ENCODE measurements at regions not wholly inside any gene's neighbourhood (a gene's known extent, or its start where the extent isn't known, plus 50 kb on each side); places are given as distances from the start of the nearest gene placed in this dataset.
"Not testable (repeated sequence)": the region's sequence is repeated elsewhere in the genome, so short reads cannot be mapped to it uniquely, and the experiment has no call there.

DNA sequence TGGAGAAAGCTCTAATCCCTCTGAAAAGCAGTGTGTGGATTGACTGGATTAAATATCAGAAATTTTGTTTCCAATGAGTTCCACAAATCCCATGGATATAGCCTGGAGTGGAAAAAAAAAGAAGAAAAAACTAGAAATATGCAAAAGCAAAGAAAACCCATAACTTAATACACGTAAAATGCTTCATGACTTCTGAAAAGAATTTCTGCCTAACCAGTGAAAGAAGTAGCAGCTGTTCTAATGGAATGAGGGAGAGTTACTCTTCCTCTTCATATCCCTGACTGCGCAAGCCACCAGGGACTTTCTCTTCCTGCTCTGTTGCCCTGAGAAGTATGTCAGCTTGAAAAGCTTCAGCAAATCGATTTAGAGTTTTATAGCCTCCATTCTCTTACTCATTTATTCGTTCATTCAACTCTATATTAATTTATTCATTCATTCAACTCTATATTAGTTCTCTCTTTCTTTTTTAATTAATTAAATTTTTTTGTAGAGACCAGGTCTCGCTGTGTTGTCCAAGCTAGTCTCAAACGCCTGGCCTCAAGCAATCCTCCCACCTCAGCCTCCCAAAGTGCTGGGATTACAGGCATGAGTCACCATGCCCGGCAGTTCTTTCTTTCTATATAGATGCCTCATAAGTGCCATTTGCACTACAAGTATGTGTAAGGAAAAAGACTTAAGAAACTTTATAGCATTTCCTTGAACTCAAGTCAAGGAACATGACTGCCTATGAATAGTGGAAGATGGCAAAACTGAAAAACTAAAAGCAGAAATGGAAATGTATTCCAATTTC lies 447.3 kb upstream of the NRP1 start:
- no peak for DNase-seq (ENCODE audit: low read depth)

DNA sequence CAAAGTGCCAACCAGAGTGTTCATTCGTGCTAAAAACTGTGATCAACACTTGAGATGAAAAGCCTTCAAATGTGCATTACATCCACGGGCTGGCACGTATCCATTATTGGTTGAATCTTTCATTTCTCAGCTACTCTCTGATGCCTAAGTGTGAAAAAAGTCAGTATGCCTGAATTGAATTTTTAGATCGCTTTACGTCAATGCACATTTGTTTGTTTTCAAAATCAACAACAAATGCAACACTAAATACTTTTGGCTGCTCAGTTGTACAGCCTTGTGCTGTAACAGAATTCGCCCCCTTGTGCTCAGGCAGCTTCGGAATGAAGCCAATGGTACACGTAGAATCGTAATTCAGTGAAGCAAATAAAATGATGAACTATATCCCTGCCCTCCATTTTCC lies 446.5 kb upstream of the NRP1 start:
- DNase-seq (ENCODE audit: low read depth): no peak

DNA sequence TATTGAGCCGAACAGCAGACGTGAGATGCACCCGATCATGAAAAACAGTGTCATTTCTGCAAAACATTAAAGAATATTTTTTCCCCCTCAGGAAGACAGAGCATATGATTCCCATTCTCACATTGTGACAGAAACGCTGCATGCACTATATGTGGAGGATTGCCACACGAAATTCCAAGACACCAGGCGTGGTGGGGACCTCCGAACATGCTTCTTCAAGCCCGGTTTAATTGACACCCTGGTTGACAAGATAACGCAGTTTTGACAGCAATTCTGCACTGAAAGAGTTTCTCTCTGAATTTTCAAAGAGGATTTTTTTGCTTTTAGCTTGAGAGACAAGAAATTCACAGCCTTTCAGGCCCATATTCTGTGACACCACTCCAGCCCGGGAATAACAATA lies 442.8 kb upstream of the NRP1 start:
- no peak for DNase-seq (ENCODE audit: low read depth)

DNA sequence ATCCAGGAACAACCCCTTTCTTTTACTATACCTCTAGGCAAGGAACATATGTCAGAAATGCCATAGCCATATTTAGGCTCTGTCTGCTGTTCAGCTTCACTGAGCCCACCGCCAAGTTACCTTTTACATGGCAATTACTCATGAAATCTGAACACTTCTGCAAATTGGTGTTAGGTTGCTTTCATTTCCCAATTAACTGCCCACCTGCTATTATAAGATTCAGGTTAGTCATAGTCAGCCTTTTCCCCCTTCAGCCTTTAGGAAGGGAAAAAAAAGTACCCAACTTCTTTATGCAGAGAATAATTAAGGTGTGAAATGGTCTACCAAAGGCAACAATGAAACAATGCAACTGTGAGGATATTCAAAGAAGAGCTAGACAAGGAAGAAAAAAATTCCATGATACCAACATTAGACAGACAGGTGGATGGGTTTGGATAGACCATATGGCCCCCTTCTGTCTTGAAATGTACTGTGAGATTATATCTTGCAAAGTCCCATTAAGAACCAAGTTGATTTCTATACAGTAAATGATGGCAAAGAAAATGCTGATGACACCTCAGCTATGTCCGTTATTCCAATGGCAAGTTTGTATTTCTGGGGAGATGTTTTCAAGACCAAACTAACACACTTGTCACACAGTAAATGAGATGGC lies 442.1 kb upstream of the NRP1 start:
- DNase-seq (ENCODE audit: low read depth): no peak

DNA sequence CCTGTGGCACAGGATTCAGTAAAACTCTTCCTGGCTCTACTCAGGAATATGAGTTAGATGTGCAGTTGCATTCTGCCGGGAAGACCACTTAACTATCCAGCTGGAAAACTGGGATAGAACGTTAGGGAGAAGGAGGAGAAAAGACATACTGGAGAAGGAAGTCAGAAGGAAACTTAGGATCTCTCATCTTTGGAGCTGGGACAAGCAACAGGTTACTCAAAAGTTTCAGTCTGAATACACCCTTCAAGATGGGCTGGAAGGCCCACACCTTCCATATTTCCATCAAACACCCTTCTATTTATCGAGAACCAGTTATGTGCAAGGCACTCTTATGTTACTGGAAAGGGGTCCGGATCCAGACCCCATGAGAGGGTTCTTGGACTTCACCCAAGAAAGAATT lies 440.4 kb upstream of the NRP1 start:
- DNase-seq (ENCODE audit: low read depth): no peak

DNA sequence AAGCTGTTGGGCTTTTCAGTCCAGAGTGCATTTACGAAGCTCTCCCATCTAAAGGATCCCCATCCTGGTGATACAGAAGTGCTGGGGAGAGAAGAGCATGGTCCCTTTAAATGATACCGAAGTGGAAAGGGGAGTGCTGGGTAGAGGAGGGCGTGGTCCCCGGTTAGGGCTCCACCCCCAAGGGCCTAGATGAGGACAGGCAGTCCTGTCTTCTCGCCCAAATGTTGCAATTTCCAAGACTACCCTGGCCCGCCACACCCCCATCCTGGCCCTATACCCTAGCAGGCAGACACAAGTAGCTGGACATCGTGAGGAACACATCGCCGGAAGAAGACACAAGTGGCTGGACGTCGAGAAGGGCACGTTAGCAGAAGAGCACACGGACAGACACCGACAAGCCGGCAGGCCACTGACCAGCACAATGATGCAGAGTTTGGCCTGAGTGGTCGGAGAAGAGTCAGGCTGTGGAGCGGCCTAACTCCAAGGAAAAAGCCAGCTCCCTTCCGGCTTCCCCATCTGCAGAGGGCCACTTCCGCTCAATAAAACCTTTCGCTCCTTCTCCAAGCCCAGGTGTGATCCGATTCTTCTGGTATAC lies 439.5 kb upstream of the NRP1 start:
- no peak for DNase-seq (ENCODE audit: low read depth)

DNA sequence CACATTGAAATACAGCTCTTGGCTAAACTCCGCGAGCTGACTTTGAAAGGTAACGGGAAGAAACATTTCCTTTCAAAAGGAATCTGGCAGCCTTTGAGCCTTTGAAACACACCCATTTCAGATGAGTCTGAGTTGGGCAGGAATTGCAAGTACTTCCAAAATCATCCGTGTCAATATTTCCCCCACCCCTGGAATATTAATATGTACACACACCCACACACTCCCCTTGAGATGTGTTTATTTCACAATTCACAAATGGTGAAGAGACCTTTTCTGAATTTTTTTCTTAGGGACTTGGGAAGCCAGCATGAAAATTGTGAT lies 438.7 kb upstream of the NRP1 start:
- DNase-seq (ENCODE audit: low read depth): no peak

DNA sequence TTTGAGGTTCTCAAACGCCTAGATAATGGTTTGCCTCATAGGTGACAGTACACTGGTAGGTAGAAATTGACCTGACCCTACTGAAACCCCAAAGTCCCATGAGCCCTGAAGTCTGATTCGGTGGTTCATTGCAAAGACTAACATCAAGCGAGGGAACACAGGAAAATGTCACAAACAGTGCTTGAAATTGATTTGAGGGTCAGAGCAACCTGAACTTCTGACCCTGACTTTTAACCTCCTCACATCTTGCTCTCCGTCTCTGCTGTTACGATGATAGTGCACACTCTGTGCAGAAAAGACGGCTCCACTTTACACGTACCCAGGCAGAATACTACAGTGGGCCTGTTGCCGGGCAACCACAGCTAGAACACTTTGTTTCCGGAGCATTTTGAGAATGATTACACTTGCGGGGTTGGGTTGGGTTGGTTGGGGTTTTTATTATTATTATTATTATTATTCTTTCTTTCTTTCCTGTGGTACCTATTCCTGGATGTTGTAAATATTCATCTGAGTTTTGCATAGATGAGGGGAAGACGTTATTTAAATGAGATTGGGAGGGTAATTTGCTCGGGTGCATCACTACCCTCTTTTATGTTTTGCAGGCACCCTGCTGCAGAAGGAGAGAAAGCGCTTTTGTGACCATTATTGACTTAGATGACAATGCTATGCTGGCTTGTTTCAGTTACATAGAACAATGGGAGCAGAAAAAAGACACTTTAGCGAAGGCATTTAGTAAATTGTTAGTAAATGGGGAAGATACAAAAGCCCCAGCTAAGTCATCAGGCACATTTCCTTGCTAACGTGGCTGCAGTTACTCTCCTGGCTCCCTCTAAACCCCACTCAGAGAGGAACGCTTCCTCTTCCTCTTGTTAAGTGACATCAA lies 438.1 kb upstream of the NRP1 start:
- DNase-seq (ENCODE audit: low read depth): no peak

DNA sequence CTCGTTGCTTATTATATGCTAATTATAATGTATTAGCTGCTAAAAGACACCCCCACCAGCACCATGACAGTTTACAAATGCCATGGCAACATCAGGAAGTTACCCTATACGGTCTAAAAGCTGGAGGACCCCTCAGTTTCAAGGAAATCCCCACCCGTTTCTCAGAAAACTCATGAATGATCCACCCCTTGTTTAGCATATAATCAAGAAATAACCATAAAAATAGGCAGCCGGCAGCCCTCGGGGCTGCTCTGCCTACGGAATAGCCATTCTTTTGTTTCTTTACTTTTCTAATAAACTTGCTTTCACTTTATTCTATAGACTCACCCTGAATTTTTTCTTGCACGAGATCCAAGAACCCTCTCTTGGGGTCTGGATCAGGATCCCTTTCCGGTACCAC lies 437.4 kb upstream of the NRP1 start:
- DNase-seq (ENCODE audit: low read depth): not testable (repeated sequence)

DNA sequence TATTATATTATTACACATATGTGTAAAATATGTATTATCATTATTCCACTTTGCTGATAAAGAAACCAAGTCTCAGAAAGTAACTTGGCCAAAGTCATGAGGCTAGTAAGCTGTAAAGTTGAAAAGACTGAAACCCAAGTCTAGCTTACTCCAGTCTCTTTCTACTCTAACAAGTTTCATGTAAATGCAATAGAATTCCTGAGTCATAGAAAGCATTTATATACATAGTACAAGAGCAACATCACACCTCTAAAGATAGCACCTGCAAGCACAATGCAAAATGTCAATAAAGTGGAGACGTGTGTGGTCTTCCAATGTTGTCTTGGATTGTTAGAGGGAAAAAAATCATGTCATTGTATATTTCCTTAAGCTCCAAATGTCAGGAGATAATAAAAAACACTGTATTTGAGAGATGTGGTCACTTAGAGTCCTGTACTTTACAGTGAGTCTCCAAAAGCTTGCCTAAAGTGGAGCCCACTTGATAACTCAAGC lies 430.3 kb upstream of the NRP1 start:
- no peak for DNase-seq (ENCODE audit: low read depth)

DNA sequence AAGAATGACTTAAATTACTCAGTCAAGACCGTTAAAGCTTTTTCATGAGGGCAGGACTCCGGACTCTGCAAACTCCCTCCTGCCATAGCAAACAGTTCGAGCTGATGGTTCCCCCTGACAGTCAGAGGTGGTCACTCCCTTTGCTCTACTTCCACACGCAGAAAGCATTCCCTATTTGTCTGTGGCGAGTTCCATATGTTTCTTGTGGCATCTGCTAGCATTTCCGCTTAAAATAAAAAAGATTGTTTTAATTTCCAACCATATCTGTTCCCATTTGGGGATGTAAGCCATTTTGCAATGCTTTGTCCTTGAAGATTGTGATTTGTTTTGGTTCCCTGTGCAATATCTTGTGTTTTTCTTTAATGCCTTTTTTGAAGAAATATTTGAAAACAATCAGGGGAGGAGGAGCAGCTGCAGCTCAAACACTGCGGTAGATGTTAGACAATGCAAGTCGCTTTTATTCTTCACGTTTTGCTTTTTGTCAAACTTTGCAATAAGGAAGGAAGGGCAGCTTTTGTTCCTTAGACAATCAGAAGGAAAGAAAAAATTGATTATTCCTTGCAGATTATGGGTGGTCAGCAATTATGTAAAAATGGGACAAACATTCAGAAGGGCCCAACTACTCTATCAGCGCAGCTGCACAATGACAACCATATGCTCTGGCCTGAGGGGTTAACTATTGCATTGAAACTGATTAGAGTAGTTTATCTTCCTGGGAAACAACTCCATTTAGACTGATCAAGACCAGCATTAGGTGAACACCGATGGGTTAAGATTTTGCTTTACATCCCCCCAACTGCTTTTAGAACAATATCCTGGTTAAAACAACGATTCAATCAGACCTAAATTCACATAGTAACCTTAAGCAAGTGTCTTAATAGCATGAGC lies 425.8 kb upstream of the NRP1 start:
- DNase-seq (ENCODE audit: low read depth): no peak

DNA sequence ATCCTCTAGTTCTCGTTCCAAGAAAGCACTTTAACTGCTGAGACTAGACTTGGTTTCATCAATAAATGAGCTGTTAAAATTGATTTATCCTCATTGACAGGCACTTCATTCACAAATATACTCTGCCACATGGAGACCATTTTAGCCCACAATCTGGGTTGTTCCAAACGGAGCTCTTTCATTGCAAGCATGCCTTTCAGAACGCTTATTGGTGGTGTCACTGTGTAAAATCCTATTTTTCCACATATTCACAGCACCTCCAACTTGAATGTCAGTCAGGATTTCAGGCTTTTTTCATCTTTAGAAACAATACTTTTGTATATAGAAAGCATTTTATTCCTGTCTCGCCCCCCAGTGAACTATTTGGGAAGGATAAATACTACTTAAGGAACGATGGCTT lies 424.7 kb upstream of the NRP1 start:
- no peak for DNase-seq (ENCODE audit: low read depth)

DNA sequence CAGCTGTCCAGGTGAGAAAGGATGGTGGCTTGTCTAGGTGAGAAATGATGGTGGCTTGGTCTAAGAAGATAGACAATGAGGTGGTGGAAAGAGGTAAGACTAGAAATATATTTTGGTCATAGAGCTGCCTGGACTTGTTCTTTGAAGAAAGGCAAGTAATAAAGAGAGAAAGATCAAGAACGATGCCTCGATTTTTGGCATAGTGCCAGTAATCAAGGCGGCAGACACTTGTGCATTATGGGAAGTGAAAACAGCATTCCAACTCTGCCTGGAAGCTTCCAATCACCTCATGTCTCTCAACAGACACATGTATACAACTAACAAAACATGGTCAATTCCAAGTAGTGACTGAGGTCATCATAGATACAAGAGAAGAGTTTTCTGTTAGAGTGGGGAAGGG lies 423.8 kb upstream of the NRP1 start:
- no peak for DNase-seq (ENCODE audit: low read depth)

DNA sequence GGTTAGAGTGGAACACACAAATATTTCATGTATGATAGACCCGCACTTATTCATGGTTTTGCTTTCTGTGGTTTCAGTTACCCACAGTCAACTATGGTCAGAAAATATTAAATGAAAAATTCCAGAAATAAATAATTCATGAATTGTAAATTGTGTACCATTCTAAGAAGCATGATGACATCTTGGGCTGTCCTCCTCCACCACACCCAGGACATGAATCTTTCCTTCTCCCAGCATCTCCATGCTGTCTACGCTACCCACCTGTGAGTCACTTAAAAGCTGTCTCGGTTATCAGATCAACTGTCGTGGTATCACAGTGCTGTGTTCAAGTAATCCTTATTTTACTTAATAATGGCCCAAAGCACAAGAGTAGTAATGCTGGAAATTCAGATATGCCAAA lies 419.6 kb upstream of the NRP1 start:
- DNase-seq (ENCODE audit: low read depth): no peak

DNA sequence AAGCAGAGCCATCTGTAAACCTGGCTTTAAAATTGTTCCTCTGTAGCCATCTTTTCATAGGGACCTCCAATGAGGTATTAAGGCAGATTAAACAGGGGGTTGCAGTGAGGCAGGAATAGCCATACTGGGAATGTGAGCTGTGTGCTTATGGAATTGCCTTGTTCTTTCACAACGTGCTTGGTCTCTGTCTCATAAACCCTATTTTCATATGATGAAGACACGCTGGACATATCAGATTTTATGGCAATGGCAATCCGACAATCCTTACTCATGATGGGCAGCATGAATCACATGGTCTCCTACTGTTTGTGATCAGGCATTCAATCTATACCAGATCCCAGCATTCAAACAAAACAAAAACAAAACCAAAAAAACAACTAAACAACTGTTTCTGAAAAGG lies 418.9 kb upstream of the NRP1 start:
- no peak for DNase-seq (ENCODE audit: low read depth)

DNA sequence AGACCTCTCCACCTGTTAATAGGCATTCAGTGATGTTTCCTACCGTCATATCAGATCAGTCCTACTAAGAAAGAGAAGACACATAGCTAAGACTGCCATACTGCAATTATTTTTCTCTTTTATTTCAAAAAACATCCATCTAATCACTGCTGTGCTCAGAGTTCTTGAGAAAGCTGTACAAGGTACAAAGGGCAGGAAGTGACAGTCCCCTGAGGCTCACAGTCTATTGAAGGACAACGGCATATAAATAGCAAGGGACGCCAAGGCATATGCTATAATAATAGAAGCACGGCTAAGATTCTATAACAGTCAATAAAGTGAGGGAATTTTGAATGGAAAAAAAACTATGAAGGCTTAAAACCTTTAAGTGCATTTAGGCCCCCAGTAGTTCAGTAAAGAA lies 415.3 kb upstream of the NRP1 start:
- DNase-seq (ENCODE audit: low read depth): no peak

DNA sequence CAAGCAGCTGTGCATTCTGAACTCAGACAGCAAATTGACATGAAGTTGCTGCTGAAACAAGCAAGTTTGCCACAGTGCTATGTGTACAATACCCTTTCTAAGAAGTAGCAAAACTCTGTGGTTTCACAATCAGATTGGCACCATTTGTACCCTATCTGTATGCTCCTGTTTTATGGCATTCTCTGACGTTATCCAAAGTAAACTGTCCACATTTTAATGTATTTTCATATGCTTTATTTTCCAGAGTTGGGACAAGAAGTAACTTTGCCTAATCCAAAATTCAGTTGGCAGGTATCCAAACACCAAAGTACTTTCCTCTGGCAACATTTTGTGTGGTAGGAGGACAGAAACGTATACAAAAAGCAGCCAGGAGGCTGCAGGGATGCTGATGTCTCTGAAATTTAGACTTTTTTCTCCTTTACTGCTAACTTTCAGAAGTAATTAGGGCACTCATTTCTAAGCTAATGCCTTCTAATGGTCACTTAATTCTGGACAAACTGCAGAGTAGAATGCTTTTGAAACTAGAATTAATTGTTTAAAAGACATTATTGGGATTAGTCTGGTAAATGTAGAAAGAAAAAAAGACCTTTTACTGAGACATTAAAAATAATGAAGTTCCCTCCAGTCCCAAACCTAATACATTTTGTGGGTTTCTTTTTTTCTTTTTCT lies 414.7 kb upstream of the NRP1 start:
- DNase-seq (ENCODE audit: low read depth): no peak

DNA sequence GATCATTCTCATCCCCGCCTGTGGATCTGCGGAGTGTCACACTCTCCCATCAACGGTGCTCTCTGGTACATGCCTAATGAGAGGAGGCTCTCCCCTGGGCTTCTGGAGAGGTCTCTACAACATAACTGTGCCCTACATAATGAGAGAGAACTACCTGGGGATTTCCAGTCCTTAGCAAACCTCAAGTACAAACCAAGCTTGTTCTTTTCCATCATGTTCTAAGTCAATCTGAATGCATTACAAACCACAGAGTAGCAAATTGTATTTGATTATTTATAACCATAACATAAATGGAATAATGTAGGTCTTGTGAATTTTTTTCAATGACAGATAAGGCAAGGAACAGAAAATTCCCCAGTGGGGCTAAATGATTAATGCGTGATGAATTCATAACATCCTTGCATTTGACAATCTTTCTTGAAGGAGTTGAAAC lies 412.4 kb upstream of the NRP1 start:
- DNase-seq (ENCODE audit: low read depth): no peak

DNA sequence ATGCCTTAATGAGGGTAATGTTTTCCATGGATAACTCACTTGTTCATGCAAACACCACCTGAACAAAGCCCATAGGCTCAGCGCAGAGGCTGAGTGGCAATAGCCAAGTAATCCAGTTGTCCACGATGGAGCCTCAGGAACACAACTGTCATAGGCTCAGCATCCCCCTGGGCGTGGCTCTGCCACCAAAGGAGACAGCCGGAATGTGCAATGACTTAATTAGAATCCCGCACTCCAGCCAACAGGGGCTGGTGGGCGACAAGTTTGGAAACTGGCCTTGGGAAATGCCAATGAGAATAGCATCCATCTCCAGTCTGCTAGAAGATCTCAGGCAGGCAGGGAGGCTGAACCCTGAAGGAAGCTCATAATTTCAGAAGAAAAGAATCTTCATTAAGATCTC lies 411.7 kb upstream of the NRP1 start:
- no peak for DNase-seq (ENCODE audit: low read depth)

DNA sequence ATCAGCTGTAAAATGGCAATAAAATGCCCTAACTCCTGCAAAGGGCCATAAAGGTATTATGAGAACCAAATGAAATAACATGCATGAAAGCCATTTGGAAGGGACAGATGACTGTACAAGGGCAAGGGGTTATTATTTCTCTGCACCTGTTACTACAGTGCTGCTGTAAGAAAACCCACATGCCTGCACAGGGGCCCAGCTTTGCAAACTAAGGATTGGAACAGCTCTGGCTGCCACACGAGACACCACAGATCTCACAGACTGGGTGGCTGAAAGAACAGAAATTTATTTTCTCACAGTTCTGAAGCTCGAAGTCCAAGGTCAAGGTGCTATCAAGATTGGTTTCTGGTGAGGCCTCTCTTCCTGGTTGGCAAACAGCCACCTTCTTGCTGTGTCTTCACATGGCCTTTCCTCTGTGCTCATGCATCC lies 409.0 kb upstream of the NRP1 start:
- DNase-seq (ENCODE audit: low read depth): no peak

DNA sequence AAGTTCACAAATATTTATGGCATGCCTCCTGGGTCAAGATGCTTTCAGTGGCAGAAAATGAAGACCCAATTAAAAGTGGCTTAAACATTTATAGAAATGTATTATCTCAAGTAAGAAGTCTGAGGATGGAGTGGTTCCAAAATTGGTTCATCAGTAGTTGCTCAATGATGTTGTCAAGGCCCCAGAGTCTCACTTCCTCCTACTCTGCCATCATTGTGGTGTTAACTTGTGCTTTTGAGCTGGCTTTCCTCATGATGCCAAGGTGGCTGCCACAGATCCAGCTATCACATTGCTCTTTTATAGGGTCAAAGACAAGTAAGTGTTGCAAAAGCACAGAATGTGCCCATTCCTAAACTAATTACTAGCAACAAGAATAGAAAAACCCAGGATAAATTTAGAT lies 404.6 kb upstream of the NRP1 start:
- no peak for DNase-seq (ENCODE audit: low read depth)

All from stromal cell of bone marrow (primary cell).